ENCODE measurements at regions not wholly inside any gene's neighbourhood (a gene's known extent, or its start where the extent isn't known, plus 50 kb on each side); places are given as distances from the start of the nearest gene placed in this dataset.

DNA sequence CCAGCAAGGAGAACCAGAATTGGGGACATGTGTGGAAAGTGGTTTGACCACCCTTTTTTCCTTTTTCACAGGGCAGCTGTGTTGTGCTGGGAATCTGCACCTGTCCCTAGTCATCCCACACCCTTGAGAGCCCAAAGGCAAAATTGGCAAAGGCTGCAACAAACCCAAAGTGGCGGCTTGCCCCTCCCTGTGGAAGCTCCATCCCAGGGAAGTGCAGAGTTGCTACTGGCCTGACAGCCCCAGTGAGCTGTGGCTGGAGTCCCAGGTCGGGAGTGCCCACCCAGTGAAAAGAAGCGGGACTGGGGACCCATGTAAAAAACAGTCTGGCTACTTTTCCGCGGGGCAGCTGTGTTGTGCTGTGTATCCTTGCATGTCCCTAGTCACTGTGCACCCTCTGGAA is 109.1 kb upstream of the GRM3 start:
- TF ChIP-seq, protein P1, sequence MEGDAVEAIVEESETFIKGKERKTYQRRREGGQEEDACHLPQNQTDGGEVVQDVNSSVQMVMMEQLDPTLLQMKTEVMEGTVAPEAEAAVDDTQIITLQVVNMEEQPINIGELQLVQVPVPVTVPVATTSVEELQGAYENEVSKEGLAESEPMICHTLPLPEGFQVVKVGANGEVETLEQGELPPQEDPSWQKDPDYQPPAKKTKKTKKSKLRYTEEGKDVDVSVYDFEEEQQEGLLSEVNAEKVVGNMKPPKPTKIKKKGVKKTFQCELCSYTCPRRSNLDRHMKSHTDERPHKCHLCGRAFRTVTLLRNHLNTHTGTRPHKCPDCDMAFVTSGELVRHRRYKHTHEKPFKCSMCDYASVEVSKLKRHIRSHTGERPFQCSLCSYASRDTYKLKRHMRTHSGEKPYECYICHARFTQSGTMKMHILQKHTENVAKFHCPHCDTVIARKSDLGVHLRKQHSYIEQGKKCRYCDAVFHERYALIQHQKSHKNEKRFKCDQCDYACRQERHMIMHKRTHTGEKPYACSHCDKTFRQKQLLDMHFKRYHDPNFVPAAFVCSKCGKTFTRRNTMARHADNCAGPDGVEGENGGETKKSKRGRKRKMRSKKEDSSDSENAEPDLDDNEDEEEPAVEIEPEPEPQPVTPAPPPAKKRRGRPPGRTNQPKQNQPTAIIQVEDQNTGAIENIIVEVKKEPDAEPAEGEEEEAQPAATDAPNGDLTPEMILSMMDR (IDR thresholded peaks at IDR 0.05): no peak
- no peak for TF ChIP-seq EZH2 (IDR thresholded peaks at IDR 0.05; ENCODE audit: borderline replicate concordance, insufficient read depth, low read depth, low read length, poor library complexity, severe bottlenecking)
